Epithelial cell of prostate (primary cell): ENCODE measurements at regions not wholly inside any gene's neighbourhood (a gene's known extent, or its start where the extent isn't known, plus 50 kb on each side); places are given as distances from the start of the nearest gene placed in this dataset.

Experiments
- DNase-seq: peaks from one replicate; pipeline ENCODE4 v3.0.0-alpha.2; 2011; ENCODE audit warnings: low read depth, low spot score
- H3K27ac ChIP-seq: fragments of 450-650 bp; 2 replicates; pipeline ENCODE4 v1.5.1; 2017; ENCODE audit warnings: mild to moderate bottlenecking

GRCh38 chr11:71081704-71082230, 170.6 kb downstream of the SHANK2 start:
- DNase-seq, result no peak
- H3K27ac ChIP-seq, result no peak overlapping the region

DNA sequence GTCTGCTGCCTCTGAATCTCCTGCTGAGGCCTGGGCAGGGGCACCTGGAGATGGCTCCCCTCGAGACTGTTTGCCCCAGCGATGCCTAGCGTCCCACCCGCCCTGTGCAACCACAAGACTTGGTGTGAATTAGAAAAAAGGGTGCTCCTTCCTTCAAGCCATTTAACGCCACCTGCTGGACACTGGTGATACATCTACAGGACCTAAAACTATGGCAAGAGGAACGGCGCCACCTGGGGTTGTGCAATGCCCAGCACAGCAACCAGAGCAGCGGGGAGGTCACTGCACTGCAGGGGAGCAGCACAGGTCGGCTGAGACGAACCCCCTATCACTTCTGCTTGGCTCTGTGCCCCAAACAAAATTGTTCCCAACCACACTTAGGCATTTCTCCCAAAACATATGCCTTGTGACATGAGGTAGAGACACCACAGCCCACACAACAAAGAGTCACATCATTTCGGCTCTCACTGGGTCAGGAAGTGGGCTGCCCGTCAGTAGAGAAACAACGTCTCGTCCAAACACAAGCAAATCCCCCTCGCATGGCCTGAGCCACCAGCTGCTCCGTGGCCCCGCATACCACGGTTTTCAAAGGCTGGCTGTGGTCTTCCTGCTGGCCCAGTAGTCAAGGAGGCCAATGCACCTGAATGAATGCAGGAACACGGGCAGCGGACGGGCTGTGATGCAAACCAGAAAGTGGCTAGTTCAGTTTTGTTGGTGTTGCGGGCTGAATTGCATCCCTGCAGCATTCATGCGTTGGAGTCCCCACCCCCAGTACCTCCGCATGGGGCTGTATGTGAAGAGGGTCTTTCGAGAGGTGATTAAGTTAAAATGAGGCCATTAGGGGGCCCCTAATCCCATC, 171.9 kb downstream of the SHANK2 start:
- peak; percentile 24 for DNase-seq
- no peak overlapping the region for H3K27ac ChIP-seq

DNA sequence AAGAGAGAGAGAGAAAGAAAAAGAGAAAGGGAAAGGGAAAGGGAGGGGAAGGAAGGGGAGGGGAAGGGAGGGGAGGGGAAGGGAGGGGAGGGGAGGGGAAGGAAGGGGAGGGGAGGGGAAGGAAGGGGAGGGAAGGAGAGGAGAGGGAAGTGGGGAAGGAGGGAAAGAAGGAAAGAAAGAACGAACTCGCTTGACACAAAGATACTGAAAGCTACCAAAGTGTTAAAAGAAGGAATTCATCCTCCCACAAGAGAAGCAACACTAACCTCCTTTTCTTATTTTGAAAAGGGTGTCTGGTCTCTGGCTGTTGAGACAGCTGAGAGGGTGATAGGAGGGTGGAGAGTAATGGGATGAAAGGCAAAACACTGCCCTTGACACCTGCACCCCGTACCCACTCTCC, 172.6 kb downstream of the SHANK2 start:
- DNase-seq, result no peak
- H3K27ac ChIP-seq, result no peak overlapping the region

DNA sequence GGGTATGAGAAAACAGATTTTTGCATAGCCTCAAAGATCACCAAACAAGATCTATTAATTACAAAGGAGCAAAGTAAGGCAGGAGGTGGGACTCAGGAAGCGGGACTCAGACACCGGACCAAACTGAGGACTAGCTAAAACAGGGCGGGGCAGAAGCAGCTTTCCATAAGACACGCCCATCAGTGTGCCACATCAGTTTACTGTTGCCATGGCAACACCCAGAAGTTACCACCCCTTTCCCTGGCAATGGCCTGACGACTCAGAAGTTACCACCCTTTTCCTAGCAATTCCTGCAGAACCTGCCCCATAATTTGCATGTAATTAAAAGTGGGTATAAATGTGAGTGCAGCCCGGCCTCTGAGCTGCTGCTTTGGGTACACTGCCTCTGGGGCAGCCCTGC, 173.9 kb downstream of the SHANK2 start:
- no peak overlapping the region for H3K27ac ChIP-seq
- DNase-seq, result peak; percentile 58

- DNase-seq, result no peak
- H3K27ac ChIP-seq, result no peak overlapping the region
Measured at GRCh38 chr11:71076525-71077304, 175.7 kb downstream of the SHANK2 start.

- DNase-seq, result no peak
- no peak overlapping the region for H3K27ac ChIP-seq
Measured at GRCh38 chr11:71075871-71076420, 176.4 kb downstream of the SHANK2 start.

- no peak for DNase-seq
- H3K27ac ChIP-seq, result no peak overlapping the region
Measured at GRCh38 chr11:71075116-71075720, 177.2 kb downstream of the SHANK2 start.

- no peak for DNase-seq
- no peak overlapping the region for H3K27ac ChIP-seq
Measured at GRCh38 chr11:71071736-71072509, 180.5 kb downstream of the SHANK2 start.

- no peak for DNase-seq
Measured at GRCh38 chr11:71070490-71071453, 181.6 kb downstream of the SHANK2 start.

GRCh38 chr11:71068963-71069362, 183.4 kb downstream of the SHANK2 start:
- no peak overlapping the region for H3K27ac ChIP-seq
- no peak for DNase-seq

More at GRCh38 chr11:71070490-71071453, 181.6 kb downstream of the SHANK2 start:
- H3K27ac ChIP-seq, result no peak overlapping the region

DNA sequence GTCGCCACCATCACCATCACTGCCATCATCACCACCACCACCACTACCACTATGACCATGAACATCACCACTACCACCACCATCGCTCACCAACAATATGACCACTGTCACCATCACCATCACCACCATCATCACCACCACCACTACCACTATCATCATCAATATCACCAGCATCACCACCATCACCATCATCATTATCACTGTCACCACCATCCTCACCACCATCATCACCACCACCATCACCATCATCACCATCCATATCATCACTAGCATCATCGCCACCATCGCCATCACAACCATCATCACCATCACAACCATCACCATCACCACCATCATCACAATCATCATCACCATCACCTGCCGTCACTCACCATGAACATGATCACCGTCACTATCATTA, 184.6 kb downstream of the SHANK2 start:
- no peak for DNase-seq
- H3K27ac ChIP-seq, result no peak overlapping the region

- DNase-seq, result no peak
- H3K27ac ChIP-seq, result no peak overlapping the region
Measured at GRCh38 chr11:71066311-71066710, 186.1 kb downstream of the SHANK2 start.

GRCh38 chr11:71065841-71066240, 186.5 kb downstream of the SHANK2 start:
- H3K27ac ChIP-seq, result no peak overlapping the region
- no peak for DNase-seq

DNA sequence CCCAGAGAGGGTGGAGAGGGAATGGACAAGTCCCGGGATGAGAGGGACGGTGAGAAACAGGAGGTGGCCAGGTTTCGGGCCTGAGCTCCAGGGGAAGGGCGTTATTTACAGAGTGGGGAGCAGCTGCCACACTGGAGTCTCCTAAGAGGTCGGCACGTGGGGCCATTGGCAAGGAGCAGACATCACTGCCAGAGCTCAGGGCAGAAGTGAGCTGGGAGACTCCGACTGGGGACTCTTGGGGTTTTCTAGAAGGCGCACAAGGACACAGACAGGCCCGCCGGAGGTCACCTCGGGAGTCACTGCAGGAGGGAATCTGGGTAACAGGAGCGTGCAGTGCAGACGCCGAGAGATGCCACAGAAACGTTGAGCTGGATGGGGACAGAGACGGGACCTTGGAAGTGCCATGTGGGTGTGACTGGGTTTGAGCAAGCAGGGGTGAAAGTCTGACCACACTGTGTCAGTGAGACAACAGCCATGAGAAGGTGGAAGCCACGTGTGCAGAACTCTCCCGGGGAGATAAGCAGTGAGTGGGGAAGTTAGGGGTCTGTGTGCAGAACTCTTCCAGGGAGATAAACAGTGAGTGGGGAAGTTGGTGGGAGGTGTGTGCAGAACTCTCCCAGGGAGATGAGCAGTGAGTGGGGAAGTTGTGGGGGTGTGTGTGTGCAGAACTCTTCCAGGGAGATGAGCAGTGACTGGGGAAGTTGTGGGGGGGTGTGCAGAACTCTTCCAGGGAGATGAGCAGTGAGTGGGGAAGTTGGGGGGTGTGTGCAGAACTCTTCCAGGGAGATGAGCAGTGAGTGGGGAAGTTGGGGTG, 187.5 kb downstream of the SHANK2 start:
- DNase-seq, result no peak
- no peak overlapping the region for H3K27ac ChIP-seq

DNA sequence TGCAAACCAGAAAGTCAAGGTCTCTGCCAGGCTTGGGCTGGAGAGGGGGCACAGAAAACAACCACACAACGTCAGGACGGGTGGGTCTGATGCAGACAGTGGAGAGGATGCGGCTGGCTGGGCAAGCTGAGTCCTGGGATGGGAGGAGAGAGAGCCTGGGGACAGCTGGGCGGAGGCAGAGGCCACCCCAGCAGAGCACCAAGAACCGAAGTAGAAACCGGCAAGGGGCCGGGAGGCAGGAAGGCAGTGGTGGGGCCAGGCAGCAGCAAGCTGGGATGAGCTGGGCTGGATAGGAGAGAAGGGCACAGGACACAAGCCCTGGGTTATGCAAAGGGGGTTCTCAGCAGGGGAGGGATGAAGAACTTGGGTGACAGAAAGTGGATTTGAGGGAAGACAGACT, 188.2 kb downstream of the SHANK2 start:
- no peak for DNase-seq
- no peak overlapping the region for H3K27ac ChIP-seq

- no peak for DNase-seq
- no peak overlapping the region for H3K27ac ChIP-seq
Measured at GRCh38 chr11:71063129-71063528, 189.2 kb downstream of the SHANK2 start.

DNA sequence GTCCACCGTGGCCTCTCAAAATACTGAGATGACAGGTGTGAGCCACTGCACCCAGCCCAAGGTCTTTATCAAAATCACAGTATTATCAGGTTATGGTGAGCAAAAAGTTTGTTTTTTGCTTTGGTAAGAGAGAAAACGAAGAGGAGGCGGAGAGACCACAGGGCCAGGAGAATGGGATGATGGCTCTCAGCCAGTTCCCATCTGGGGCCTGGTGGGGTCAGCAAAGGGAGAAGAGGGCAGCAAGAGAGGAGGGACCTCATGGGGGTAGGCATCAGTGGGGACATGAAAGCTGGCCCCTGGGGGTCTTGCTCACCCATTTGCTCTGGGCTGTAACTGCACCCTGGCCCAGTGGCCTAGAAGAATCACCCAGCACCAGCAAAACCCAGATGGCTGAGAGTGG, 190.2 kb downstream of the SHANK2 start:
- H3K27ac ChIP-seq, result no peak overlapping the region
- DNase-seq, result no peak

DNA sequence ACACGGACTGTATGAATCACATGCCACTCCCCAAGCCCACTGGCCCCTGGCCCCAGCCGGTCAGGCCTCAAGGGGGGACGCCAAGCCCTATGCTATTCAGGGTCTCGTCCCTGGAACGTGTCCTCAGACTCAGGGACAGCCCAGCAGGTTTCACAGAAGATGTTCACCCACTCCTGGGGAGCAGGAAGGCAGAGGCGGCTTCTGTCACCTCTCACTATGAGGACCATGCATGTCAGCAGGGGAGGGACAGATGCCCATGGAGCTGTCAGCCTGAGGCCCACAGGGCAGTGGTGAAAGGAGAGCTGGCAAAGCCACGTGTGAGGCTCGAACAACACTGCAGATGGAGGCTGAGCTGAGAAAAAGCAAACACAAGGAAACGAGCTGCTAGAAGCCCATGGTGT, 192.0 kb downstream of the SHANK2 start:
- DNase-seq, result no peak
- no peak overlapping the region for H3K27ac ChIP-seq
